GM12891 (cell line): ENCODE measurements at regions not wholly inside any gene's neighbourhood (a gene's known extent, or its start where the extent isn't known, plus 50 kb on each side); places are given as distances from the start of the nearest gene placed in this dataset.

Experiments
- DNase-seq: peaks from one replicate; pipeline ENCODE4 v3.0.0; 2011; ENCODE audit warnings: low spot score; ENCODE audit not compliant: insufficient read length
- FAIRE-seq: peaks from 2 replicates; lab custom pipeline; 2011; peaks lifted over from hg19 to GRCh38; lab: Jason Lieb, UNC
- PAX5 ChIP-seq: IDR thresholded peaks from 2 replicates; pipeline ENCODE4 v1.6.1; 2011; ENCODE audit warnings: low read length, moderate library complexity, mild to moderate bottlenecking; ENCODE audit not compliant: insufficient read depth, severe bottlenecking
- POLR2A ChIP-seq: IDR thresholded peaks from 2 replicates; pipeline ENCODE4 v1.6.1; 2011; ENCODE audit warnings: low read depth, low read length, control low read depth
- POLR2AphosphoS5 ChIP-seq: IDR thresholded peaks from 2 replicates; pipeline ENCODE4 v1.6.1; 2011; ENCODE audit warnings: low read depth, low read length, control low read depth
- POU2F2 ChIP-seq: IDR thresholded peaks from 2 replicates; pipeline ENCODE4 v1.6.1; 2011; ENCODE audit warnings: low read depth, mild to moderate bottlenecking, control low read depth, low read length, moderate library complexity
- SPI1 ChIP-seq: IDR thresholded peaks from 2 replicates; pipeline ENCODE4 v1.6.1; 2011; ENCODE audit warnings: low read depth, low read length, control low read depth
- TAF1 ChIP-seq: IDR thresholded peaks from 2 replicates; pipeline ENCODE4 v1.6.1; 2011; ENCODE audit warnings: low read depth, low read length, control low read depth

DNA sequence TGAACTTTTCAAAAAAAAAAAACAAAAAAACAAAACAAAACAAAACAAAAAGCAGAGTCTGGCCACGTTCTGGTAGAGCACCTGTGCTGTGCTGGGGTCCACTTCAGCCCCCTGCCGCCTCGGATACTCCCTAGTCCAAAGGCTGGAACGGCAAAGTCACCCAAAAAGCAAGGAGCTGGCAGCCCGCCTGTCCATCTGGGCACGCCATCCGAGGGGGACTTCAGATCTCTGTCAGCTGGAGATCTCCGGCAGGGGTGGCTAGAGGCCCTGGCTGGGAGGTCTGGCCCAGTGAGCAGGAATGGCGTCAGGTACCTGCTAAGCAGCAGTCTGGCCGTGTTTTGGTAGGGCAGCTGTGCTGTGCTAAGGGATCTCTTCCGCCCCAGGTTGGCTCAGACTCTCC lies 152.3 kb upstream of the ZNF516 start:
- TF ChIP-seq SPI1 (no peak), POLR2A (no peak), POU2F2 (no peak), POLR2AphosphoS5 (no peak), TAF1 (no peak), PAX5 (no peak)
- DNase-seq (no peak), FAIRE-seq (no peak)

DNA sequence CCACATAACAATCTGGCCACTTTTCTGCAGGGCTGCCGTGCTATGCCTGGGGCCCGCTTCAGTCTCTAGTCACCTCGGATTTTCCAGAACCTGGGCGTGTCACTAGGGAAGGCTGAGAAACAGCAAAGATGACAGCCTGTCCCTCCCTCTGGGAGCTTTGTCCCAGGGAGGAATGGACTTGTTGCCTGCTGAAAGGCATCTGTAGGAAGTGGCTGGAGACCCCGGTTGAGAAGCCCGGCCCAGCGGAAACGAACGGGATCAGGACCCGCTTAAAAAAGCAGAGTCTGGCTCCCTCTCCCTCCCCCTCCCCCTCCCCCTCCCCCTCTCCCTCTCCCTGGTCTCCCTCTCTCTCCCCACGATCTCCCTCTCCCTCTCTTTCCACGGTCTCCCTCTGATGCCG lies 149.5 kb upstream of the ZNF516 start:
- FAIRE-seq = no peak
- TF ChIP-seq POU2F2 (no peak), POLR2A (no peak), PAX5 (no peak), SPI1 (no peak), TAF1 (no peak), POLR2AphosphoS5 (no peak)
- DNase-seq = no peak

DNA sequence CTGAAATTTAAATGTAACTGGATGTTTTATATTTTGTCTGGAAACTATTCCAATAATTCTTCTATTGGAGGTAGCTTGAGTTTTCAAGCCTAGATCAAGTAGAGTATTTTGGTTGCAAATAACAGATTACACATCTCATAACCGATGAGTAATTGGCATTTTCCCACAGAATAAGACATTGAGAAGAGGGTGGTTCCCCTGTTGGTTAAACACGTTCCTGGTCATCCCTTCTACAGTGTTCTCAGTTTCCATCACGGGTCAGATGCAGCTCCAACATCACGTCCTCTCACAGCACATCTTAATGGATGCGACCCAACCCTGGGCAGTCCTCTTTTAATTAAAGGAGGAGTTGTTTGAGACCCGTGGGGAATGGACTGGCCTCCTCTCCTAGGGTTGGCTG lies 149.0 kb upstream of the ZNF516 start:
- TF ChIP-seq SPI1 = no peak
- no peak for TF ChIP-seq POLR2A
- no peak for TF ChIP-seq TAF1
- TF ChIP-seq POU2F2 = no peak
- TF ChIP-seq PAX5 = no peak
- no peak for TF ChIP-seq POLR2AphosphoS5
- FAIRE-seq (no peak), DNase-seq (no peak)

DNA sequence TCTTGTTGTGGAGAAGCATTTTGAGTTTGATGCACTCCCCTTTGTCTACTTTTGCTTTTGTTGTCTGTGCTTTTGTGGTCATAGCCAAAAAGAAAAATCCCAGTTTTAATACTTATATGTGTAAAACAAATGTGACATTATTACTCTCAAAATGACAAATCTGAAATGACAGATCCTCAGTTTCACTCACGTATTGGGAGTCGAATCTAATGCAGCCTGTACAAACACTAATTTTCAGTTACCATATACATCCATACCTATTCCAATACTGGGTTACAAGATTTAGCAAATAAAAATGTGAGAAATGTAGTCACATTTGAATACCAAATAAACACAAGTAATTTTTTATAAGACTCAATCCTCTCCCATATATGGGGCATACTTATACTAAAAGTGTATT lies 148.2 kb upstream of the ZNF516 start:
- TF ChIP-seq POLR2A = no peak
- TF ChIP-seq POLR2AphosphoS5 = no peak
- no peak for TF ChIP-seq TAF1
- DNase-seq = no peak
- no peak for FAIRE-seq

DNA sequence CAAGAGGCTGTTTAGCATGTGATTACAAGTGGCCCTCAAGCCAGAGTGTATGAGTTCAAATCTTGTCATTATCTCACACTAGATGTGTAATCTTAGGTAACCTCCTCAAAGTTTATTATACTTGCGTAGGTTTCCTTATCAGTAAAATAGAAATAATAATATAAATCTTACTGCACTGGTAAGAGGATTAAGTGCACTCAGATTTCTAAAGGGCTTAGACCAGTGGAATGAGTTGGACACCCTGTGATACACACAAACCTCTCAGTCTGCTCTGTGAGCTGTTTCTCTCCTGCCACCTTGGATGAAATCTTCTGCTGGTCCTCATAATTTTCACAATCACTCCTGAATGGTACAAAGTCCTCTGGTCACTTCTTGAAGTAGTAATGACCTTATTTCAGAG lies 145.4 kb upstream of the ZNF516 start:
- TF ChIP-seq POLR2AphosphoS5 (no peak), PAX5 (no peak), SPI1 (no peak), TAF1 (no peak), POLR2A (no peak)
- no peak for FAIRE-seq
- no peak for DNase-seq

DNA sequence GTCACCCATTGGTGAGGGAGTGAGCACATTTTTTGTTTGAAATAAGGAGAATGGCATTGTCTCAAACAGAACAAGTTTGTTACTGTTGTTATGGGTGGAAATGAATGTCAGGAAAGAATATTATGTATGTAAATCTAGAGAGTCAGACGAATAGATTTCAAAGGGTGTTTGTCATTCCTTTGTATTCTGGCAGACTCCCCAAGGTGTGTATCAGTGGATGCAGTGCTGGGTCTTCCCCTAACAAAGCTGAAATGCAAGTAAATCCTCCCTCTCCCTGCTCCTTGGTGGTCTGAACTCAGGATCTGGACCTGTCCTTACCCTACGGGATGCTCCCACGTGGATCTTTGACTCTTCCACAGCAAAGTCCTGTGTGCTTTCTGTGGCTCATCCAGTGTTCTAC lies 139.5 kb upstream of the ZNF516 start:
- FAIRE-seq (no peak), DNase-seq (no peak)
- TF ChIP-seq TAF1 (no peak), SPI1 (no peak), POLR2AphosphoS5 (no peak), PAX5 (no peak), POU2F2 (no peak)

DNA sequence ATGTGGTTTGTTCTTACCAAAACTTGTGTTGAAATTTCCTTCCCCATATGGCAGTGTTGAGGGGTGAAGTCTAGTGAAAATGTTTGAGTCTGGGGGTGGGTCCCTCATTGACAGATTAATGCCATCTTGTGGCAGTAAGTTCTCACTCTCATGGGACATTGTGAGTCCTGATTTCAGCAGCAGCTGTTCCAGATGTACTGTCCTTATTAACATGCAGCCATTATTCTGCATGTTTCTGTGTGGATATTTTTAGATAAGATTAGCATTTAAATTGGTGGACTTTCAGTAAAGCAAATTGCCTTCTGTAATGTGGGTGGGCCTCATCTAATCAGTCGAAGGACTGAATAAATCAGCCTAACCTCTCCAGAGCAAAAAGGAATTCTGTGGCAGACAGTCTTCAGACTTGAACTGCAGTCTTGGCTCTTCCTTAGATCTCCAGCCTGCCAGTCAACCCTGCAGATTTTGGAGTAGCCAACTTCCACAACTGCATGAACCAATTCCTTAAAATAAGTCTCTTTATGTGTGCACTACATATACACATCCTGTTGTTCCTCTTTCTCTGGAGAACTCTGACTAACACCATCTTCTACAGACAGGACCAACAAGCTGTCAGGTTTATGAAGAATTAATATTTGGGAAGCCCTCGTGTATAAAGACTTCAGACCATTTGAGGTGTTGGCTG lies 138.7 kb upstream of the ZNF516 start:
- FAIRE-seq (no peak), DNase-seq (no peak)
- no peak for TF ChIP-seq TAF1
- TF ChIP-seq POU2F2 = no peak
- no peak for TF ChIP-seq POLR2AphosphoS5
- TF ChIP-seq POLR2A = no peak
- TF ChIP-seq SPI1 = no peak
- no peak for TF ChIP-seq PAX5

DNA sequence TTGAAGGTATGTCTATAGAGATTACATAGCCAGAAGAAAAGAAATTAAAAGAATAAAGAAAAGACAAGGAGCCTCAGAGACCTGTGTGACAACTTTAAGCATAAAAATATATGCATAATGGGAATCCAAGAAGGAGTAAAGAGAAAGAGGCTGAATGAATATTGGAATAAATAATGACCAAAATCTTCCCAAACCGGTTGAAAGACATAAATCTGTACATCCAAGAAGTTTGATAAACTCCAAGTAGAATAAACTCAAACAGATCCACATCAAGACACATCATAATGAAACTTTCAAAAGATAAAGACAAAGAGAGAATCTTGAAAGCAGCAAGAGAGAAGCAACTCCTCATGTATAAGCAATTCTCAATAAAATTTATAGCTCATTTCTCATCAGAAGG lies 132.4 kb upstream of the ZNF516 start:
- no peak for DNase-seq
- no peak for FAIRE-seq
- no peak for TF ChIP-seq POLR2AphosphoS5
- TF ChIP-seq POLR2A = no peak
- no peak for TF ChIP-seq PAX5
- no peak for TF ChIP-seq POU2F2

DNA sequence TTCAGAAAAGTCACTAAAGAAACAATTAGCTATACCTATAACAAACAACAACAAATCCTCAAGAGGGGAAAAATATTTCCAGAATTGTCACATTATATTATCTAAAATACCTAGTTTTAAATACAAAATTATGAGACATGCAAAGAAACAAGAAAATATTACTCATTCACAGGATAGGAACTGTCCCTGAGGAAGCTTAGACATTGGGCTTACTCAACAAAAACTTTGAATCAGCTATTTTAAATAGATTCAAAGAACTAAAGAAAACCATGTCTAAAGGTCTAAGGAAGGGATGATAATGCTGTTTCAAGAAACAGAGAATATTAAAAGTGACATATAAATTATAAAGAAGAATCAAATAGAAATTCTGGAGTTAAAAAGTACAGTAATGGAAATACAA lies 131.9 kb upstream of the ZNF516 start:
- TF ChIP-seq SPI1 = no peak
- DNase-seq = no peak
- no peak for FAIRE-seq

DNA sequence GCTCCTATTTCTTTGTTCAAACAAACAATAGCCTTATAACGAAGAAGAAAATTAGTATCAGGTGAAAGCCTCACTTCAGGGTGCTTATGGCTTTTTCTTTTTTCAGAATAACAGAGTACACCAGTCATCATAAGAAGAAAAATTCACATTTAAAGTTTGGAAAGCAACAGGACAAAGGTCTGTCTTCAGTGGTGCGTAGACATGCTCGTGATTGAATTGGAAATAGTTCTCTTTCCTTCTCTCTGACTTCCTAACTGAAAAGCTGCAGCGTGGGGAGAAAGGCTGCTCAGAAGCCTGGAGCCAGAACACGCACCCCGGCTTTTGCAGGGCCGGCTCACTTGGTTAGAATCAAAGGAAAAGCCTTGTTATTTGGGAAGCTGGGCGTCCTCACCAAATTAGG lies 127.6 kb upstream of the ZNF516 start:
- no peak for DNase-seq
- no peak for TF ChIP-seq TAF1
- FAIRE-seq = no peak

DNA sequence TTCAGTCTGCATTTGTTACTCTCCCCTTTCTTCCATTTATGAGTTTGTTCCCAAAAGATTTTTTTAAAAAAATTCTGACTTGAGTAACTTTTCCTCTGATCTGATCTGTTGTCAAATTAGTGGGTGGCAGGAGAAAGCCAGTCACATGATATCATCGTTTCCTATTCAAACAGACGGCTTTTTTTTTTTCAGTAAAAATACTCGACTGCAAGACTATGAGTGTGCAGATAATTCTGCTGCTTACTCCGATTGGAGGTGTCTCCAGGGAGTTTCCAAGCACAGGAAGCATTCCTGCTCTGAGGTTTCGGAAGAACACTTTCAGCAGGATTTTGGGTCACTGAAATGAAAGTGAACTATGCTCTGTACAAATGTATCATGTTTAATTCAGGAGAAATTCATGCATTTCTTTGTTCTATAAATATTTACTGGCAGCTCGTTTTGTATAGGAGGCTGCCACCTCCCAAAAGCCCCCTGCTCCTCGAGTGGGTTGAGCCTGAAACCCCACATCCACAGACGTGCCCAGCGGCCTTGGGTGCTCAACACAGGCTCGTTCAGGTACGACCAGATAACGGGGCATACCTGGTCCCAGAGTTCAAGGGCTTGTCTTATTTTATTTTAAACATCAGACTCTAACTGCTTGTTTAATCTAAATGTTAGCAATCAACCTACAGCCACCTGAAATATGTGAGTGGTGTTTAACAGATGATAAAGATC lies 126.9 kb upstream of the ZNF516 start:
- FAIRE-seq (no peak), DNase-seq (no peak)
- TF ChIP-seq SPI1 (no peak), POLR2A (no peak), POU2F2 (no peak), POLR2AphosphoS5 (no peak)
